B cell (primary cell): ENCODE measurements at regions not wholly inside any gene's neighbourhood (a gene's known extent, or its start where the extent isn't known, plus 50 kb on each side); places are given as distances from the start of the nearest gene placed in this dataset.

ENCODE experiments used
- ATAC-seq: fragments of 200-7000 bp; cut with Tn5 transposase; one replicate; pipeline ENCODE4 v1.10.0; 2021; ENCODE audit warnings: low read depth, mild to moderate bottlenecking, moderate number of reproducible peaks, moderate library complexity
- CTCF ChIA-PET: fragments of 350-600 bp; sonication (Branson Sonifier 250); formaldehyde crosslinking; loops from one replicate; lab custom pipeline; 2021; ENCODE audit warnings: antibody characterized with exemption, inconsistent platforms; lab: Charles Lee
- POLR2A ChIA-PET: fragments of 350-600 bp; sonication (Branson Sonifier 250); formaldehyde crosslinking; loops from one replicate; lab custom pipeline; 2021; ENCODE audit warnings: antibody characterized with exemption; lab: Charles Lee
- DNase-seq: peaks from one replicate; pipeline ENCODE4 v3.0.0; 2013
- H2AFZ ChIP-seq: 2 replicates; pipeline ENCODE4 v1.6.1; 2012; ENCODE audit warnings: mild to moderate bottlenecking, low read depth, low read length; ENCODE audit not compliant: insufficient read depth, poor library complexity, severe bottlenecking
- H3K27ac ChIP-seq, 2 donors: 1 replicate in 1 of 2; 2 replicates in 1 of 2; pipeline ENCODE4 v1.5.1; 2012 to 2013; ENCODE audit warnings: low read length in 2 of 2, mild to moderate bottlenecking in 2 of 2, moderate library complexity in 1 of 2
- H3K27me3 ChIP-seq, 4 experiments: fragments of 200-600 bp in 1 of 4; sonication (generic) in 1 of 4; replicated peaks in 1 of 4; 1 replicate in 2 of 4; 2 replicates in 2 of 4; pipeline versions ENCODE4 v1.6.1 to v1.7.0; 2013 to 2016; ENCODE audit warnings: low read length in 3 of 4, mild to moderate bottlenecking in 2 of 4, mixed read lengths in 1 of 4, moderate library complexity in 1 of 4; ENCODE audit not compliant: insufficient read depth in 4 of 4, control insufficient read depth in 3 of 4; ENCODE audit errors: control extremely low read depth in 1 of 4
- H3K36me3 ChIP-seq, 2 experiments: replicated peaks in 1 of 2; 1 replicate in 1 of 2; 2 replicates in 1 of 2; pipeline versions ENCODE4 v1.6.1 to v1.7.1; 2013; ENCODE audit warnings: low read length in 1 of 2; ENCODE audit not compliant: insufficient read depth in 2 of 2, control insufficient read depth in 1 of 2; ENCODE audit errors: control extremely low read depth in 1 of 2, extremely low read depth in 1 of 2
- H3K4me1 ChIP-seq, 2 donors: fragments of 200-600 bp in 1 of 2; sonication (generic) in 1 of 2; 1 replicate in 1 of 2; 2 replicates in 1 of 2; pipeline versions ENCODE4 v1.5.1 to v1.6.1; 2013 to 2017; ENCODE audit warnings: low read length in 2 of 2; ENCODE audit not compliant: control insufficient read depth in 2 of 2, insufficient read depth in 2 of 2
- H3K4me2 ChIP-seq: replicated peaks from 2 replicates; pipeline ENCODE3; 2012; ENCODE audit warnings: mild to moderate bottlenecking, low read depth, low read length; ENCODE audit not compliant: poor library complexity, severe bottlenecking
- H3K4me3 ChIP-seq, 5 experiments: fragments of 200-600 bp in 1 of 5; sonication (generic) in 1 of 5; 1 replicate in 3 of 5; 2 replicates in 2 of 5; pipeline versions ENCODE4 v1.5.1 to v1.7.0; 2011 to 2016; ENCODE audit warnings: low read length in 4 of 5, mild to moderate bottlenecking in 4 of 5, low read depth in 2 of 5, control low read depth in 1 of 5, moderate library complexity in 1 of 5; ENCODE audit not compliant: insufficient read depth in 1 of 5; ENCODE audit errors: control extremely low read depth in 1 of 5, extremely low read depth in 1 of 5
- H3K79me2 ChIP-seq: fragments of 200-600 bp; sonication (generic); one replicate; pipeline ENCODE4 v1.6.0; 2016; ENCODE audit warnings: low read length; ENCODE audit not compliant: control insufficient read depth, insufficient read depth
- H3K9ac ChIP-seq: fragments of 200-600 bp; sonication (generic); 2 replicates; pipeline ENCODE4 v1.6.1; 2017; ENCODE audit warnings: mild to moderate bottlenecking, low read length, moderate library complexity
- H3K9me3 ChIP-seq, 3 donors: one replicate each; pipeline versions ENCODE4 v1.6.1 to v1.7.1; 2013; ENCODE audit warnings: low read length in 2 of 3; ENCODE audit not compliant: control insufficient read depth in 2 of 3, insufficient read depth in 1 of 3; ENCODE audit errors: control extremely low read depth in 1 of 3
- H4K20me1 ChIP-seq: 2 replicates; pipeline ENCODE4 v1.6.0; 2012; ENCODE audit warnings: mild to moderate bottlenecking, low read length; ENCODE audit not compliant: insufficient read depth, control insufficient read depth, poor library complexity, severe bottlenecking
- H3K27ac Mint-ChIP-seq: one replicate; pipeline ENCODE4 v1.8.0; 2021; ENCODE audit warnings: mixed read lengths
- H3K27me3 Mint-ChIP-seq: one replicate; pipeline ENCODE4 v1.8.0; 2021; ENCODE audit warnings: mixed read lengths
- H3K4me1 Mint-ChIP-seq: one replicate; pipeline ENCODE4 v1.8.0; 2021; ENCODE audit warnings: mixed read lengths
- H3K4me3 Mint-ChIP-seq: one replicate; pipeline ENCODE4 v1.8.0; 2021; ENCODE audit warnings: mixed read lengths
- H3K9me3 Mint-ChIP-seq: one replicate; pipeline ENCODE4 v1.8.0; 2022; ENCODE audit warnings: mixed read lengths; ENCODE audit not compliant: insufficient read depth
- EZH2 ChIP-seq: IDR thresholded peaks from 2 replicates; pipeline ENCODE4 v1.6.1; 2012; ENCODE audit warnings: borderline replicate concordance, low read depth, mild to moderate bottlenecking, moderate library complexity, low read length; ENCODE audit not compliant: insufficient read depth, poor library complexity, severe bottlenecking
- WGBS: methylation state at CpG from one replicate; pipeline ENCODE4 v1.1.5; 2013; ENCODE audit warnings: missing lambda C conversion rate; ENCODE audit not compliant: insufficient coverage; 5-methylcytosine and 5-hydroxymethylcytosine counted together
- intact Hi-C: fragments of 100-400 bp; cut with micrococcal nuclease; formaldehyde crosslinking; loops from one replicate; pipeline ENCODE4 v1.10.0; 2022
- TF ChIP-seq, protein P1 (sequence below): fragments of 200-600 bp; IDR thresholded peaks from one replicate; pipeline ENCODE4 v1.8.0; 2022; ENCODE audit warnings: antibody characterized with exemption, mild to moderate bottlenecking

DNA sequence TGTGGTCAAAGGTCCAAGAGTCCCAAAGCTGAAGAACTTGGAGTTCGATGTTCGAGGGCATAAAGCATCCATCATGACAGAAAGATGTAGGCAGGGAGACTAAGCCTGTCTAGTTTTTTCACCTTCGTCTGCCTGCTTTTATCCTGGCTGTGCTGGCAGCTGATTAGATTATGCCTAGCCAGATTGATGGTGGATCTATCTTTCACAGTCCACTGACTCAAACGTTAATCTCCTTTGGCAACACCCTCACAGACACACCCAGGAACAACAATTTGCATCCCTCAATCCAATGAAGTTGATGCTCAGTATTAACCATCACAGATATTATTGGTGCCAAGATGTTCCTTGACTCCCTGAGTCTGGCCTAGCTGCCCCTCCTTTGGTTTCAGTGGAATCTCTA lies 530.8 kb upstream of the CLINT1 start:
- Histone ChIP-seq H3K27ac (no peak overlapping the region), H3K9me3 (peaks cover 0 to 7% (median 4%) of the 10 kb centered on the region in 3 donors), H3K4me1 (peaks cover 9 to 10% of the 10 kb centered on the region in 2 donors), H3K9ac (no peak overlapping the region), H3K79me2 (no peaks in the 10 kb centered on the region), H3K36me3 (no peaks in the 10 kb centered on the region), H3K4me3 (no peak overlapping the region), H3K27me3 (no peaks in the 10 kb centered on the region), H4K20me1 (no peaks in the 10 kb centered on the region), H3K4me2 (no peak overlapping the region), H2AFZ (no peak overlapping the region)
- Mint-ChIP-seq H3K9me3 (peaks cover 12% of the 10 kb centered on the region), H3K27ac (no peak overlapping the region), H3K4me1 (peaks cover 15% of the 10 kb centered on the region), H3K27me3 (no peaks in the 10 kb centered on the region), H3K4me3 (no peak overlapping the region)
- POLR2A ChIA-PET: no interaction called here
- ATAC-seq (no peak), DNase-seq (no peak)
- intact Hi-C loops: no loop called here
- TF ChIP-seq, protein P1, sequence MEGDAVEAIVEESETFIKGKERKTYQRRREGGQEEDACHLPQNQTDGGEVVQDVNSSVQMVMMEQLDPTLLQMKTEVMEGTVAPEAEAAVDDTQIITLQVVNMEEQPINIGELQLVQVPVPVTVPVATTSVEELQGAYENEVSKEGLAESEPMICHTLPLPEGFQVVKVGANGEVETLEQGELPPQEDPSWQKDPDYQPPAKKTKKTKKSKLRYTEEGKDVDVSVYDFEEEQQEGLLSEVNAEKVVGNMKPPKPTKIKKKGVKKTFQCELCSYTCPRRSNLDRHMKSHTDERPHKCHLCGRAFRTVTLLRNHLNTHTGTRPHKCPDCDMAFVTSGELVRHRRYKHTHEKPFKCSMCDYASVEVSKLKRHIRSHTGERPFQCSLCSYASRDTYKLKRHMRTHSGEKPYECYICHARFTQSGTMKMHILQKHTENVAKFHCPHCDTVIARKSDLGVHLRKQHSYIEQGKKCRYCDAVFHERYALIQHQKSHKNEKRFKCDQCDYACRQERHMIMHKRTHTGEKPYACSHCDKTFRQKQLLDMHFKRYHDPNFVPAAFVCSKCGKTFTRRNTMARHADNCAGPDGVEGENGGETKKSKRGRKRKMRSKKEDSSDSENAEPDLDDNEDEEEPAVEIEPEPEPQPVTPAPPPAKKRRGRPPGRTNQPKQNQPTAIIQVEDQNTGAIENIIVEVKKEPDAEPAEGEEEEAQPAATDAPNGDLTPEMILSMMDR: no peak
- TF ChIP-seq EZH2: no peak
- CTCF ChIA-PET: no interaction called here
- 73% methylated on average over 4 of the region's 4 CpGs for WGBS

DNA sequence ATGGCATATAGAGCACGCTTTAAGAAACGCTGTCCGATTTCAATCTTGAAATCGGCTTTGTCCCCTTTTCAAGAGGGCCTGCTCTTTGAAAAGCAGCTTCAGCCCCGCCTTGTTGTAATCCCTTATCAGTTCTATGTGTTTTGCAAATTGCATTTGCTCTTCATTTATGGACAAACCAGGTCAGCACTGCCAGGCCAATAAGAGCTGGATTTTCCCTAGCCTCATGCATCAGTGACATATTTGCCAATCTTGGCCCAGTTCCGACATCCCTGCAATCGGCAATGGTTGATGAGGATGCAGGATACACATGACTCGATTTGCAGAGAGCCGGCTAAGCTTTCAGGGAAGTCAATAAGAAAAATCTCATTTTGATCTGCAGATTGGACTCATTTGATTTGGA lies 529.1 kb upstream of the CLINT1 start:
- ChIA-PET CTCF (interaction anchor here (0.8 kb wide), 1 partner anchor 212 kb away, joined by 3 read pairs; no protein-coding TSS in a partner anchor), POLR2A (no interaction called here)
- H3K4me1 Mint-ChIP-seq: peaks cover 15% of the 10 kb centered on the region
- no peaks in the 10 kb centered on the region for H3K79me2 ChIP-seq
- H3K4me2 ChIP-seq: no peak overlapping the region
- H3K4me3 ChIP-seq: no peak overlapping the region
- H3K9ac ChIP-seq: no peak overlapping the region
- H3K4me3 Mint-ChIP-seq: no peak overlapping the region
- DNase-seq (no peak), ATAC-seq (no peak)
- no peaks in the 10 kb centered on the region for H3K27me3 ChIP-seq
- H3K9me3 ChIP-seq: peaks cover 0 to 9% (median 4%) of the 10 kb centered on the region in 3 donors
- no peaks in the 10 kb centered on the region for H3K36me3 ChIP-seq
- H4K20me1 ChIP-seq: no peaks in the 10 kb centered on the region
- H3K27ac ChIP-seq: no peak overlapping the region
- H3K27me3 Mint-ChIP-seq: no peaks in the 10 kb centered on the region
- H3K9me3 Mint-ChIP-seq: peaks cover 17% of the 10 kb centered on the region
- no peak overlapping the region for H3K27ac Mint-ChIP-seq
- WGBS: 98% methylated on average over 8 of the region's 9 CpGs
- no peak overlapping the region for H2AFZ ChIP-seq
- intact Hi-C loops: no loop called here
- no peak for TF ChIP-seq EZH2
- TF ChIP-seq, protein P1: no peak
- H3K4me1 ChIP-seq: peaks cover 9 to 10% of the 10 kb centered on the region in 2 donors
